Liver (tissue), 8 donors: ENCODE measurements at regions not wholly inside any gene's neighbourhood (a gene's known extent, or its start where the extent isn't known, plus 50 kb on each side); places are given as distances from the start of the nearest gene placed in this dataset.

Experiments
- DNase-seq: peaks from one replicate; pipeline ENCODE4 v3.0.0-alpha.2; 2017; ENCODE audit warnings: low spot score
- H3K27ac ChIP-seq, 2 donors: one replicate each; pipeline ENCODE4 v1.7.0; 2013; ENCODE audit warnings: inconsistent platforms in 2 of 2, low read length in 2 of 2, control low read depth in 1 of 2, low read depth in 1 of 2, mild to moderate bottlenecking in 1 of 2
- H3K27me3 ChIP-seq, 4 donors: one replicate each; pipeline versions ENCODE4 v1.6.1 to v1.7.0; 2013; ENCODE audit warnings: low read length in 3 of 4, inconsistent platforms in 1 of 4, mild to moderate bottlenecking in 1 of 4, moderate library complexity in 1 of 4; ENCODE audit not compliant: control insufficient read depth in 4 of 4, insufficient read depth in 4 of 4
- H3K36me3 ChIP-seq, 4 donors: one replicate each; pipeline versions ENCODE4 v1.6.1 to v1.7.0; 2013; ENCODE audit warnings: low read length in 3 of 4, mild to moderate bottlenecking in 3 of 4, low read depth in 1 of 4, moderate library complexity in 1 of 4; ENCODE audit not compliant: control insufficient read depth in 4 of 4, insufficient read depth in 3 of 4
- H3K4me1 ChIP-seq, 4 donors: one replicate each; pipeline versions ENCODE4 v1.6.1 to v1.7.0; 2013; ENCODE audit warnings: low read length in 3 of 4, mild to moderate bottlenecking in 3 of 4, moderate library complexity in 1 of 4; ENCODE audit not compliant: control insufficient read depth in 4 of 4, insufficient read depth in 4 of 4
- H3K4me3 ChIP-seq, 3 donors: one replicate each; pipeline versions ENCODE4 v1.6.1 to v1.7.0; 2013; ENCODE audit warnings: low read length in 3 of 3, control low read depth in 1 of 3, low read depth in 1 of 3, mild to moderate bottlenecking in 1 of 3
- H3K9ac ChIP-seq, 2 donors: one replicate each; pipeline ENCODE4 v1.7.0; 2013; ENCODE audit warnings: low read length in 2 of 2, mild to moderate bottlenecking in 2 of 2, moderate library complexity in 2 of 2, control low read depth in 1 of 2, low read depth in 1 of 2
- H3K9me3 ChIP-seq, 4 donors: one replicate each; pipeline versions ENCODE4 v1.6.1 to v1.7.0; 2013; ENCODE audit warnings: low read length in 3 of 4; ENCODE audit not compliant: control insufficient read depth in 4 of 4
- ATF3 ChIP-seq: IDR thresholded peaks from 2 replicates; pipeline ENCODE4 v1.6.1; 2016; ENCODE audit warnings: antibody characterized with exemption
- CTCF ChIP-seq: fragments of 150-350 bp; IDR thresholded peaks from 2 replicates; pipeline ENCODE4 v1.5.1; 2017; ENCODE audit warnings: improper control_type of control experiment, low read depth, low read length; ENCODE audit not compliant: missing input control
- FOXA1 ChIP-seq: IDR thresholded peaks from 2 replicates; pipeline ENCODE4 v1.6.1; 2016; ENCODE audit warnings: antibody characterized with exemption
- FOXA2 ChIP-seq: IDR thresholded peaks from 2 replicates; pipeline ENCODE4 v1.6.1; 2016; ENCODE audit warnings: antibody characterized with exemption
- GABPA ChIP-seq, 2 donors: IDR thresholded peaks in 1 of 2; conservative IDR thresholded peaks in 1 of 2; 2 replicates each; pipeline ENCODE4 v1.6.1; 2016; ENCODE audit warnings: antibody characterized with exemption in 2 of 2, mild to moderate bottlenecking in 1 of 2, moderate library complexity in 1 of 2
- HNF4A ChIP-seq, 2 donors: conservative IDR thresholded peaks; 2 replicates each; pipeline ENCODE4 v1.6.1; 2016; ENCODE audit warnings: antibody characterized with exemption in 2 of 2, mild to moderate bottlenecking in 2 of 2
- HNF4G ChIP-seq: IDR thresholded peaks from 2 replicates; pipeline ENCODE4 v1.6.1; 2016; ENCODE audit warnings: antibody characterized with exemption
- JUND ChIP-seq, 2 donors: IDR thresholded peaks; 2 replicates each; pipeline ENCODE4 v1.6.1; 2016; ENCODE audit warnings: antibody characterized with exemption in 2 of 2
- MAX ChIP-seq: IDR thresholded peaks from 2 replicates; pipeline ENCODE4 v1.6.1; 2016; ENCODE audit warnings: antibody characterized with exemption
- NR2F2 ChIP-seq: IDR thresholded peaks from 2 replicates; pipeline ENCODE4 v1.6.1; 2016; ENCODE audit warnings: antibody characterized with exemption
- REST ChIP-seq: IDR thresholded peaks from 2 replicates; pipeline ENCODE4 v1.6.1; 2016; ENCODE audit warnings: antibody characterized with exemption, mild to moderate bottlenecking
- TAF1 ChIP-seq: conservative IDR thresholded peaks from 2 replicates; pipeline ENCODE4 v1.6.1; 2016; ENCODE audit warnings: antibody characterized with exemption, mild to moderate bottlenecking
- ZBTB33 ChIP-seq: IDR thresholded peaks from 2 replicates; pipeline ENCODE4 v1.6.1; 2016; ENCODE audit warnings: antibody characterized with exemption
- WGBS: extraction: QIAGEN DNeasy Blood & Tissue Kit; methylation state at CpG from one replicate; pipeline ENCODE4 v1.1.7; 2013; 5-methylcytosine and 5-hydroxymethylcytosine counted together
- donor health status: healthy.
- donor health status: healthy.
- donor health status: healthy.
- donor health status: healthy.
- donor health status: healthy.

GRCh38 chr4:115396034-115396433, 282.6 kb upstream of the NDST4 start (continued):
- TF ChIP-seq HNF4A (conservative IDR thresholded peaks at IDR 0.05) (no peak), ZBTB33 (no peak), FOXA2 (no peak), NR2F2 (no peak)

- H3K27ac ChIP-seq = no peak overlapping the region
- 87% methylated on average over 2 of the region's 2 CpGs for WGBS
- H3K27me3 ChIP-seq = peaks cover 0 to 6% (median 0%) of the 10 kb centered on the region in 4 donors
- H3K36me3 ChIP-seq = no peaks in the 10 kb centered on the region
- no peaks in the 10 kb centered on the region for H3K4me1 ChIP-seq
- DNase-seq = no peak
- no peak overlapping the region for H3K9ac ChIP-seq
- H3K4me3 ChIP-seq = no peak overlapping the region
- no peaks in the 10 kb centered on the region for H3K9me3 ChIP-seq
- TF ChIP-seq JUND (IDR thresholded peaks at IDR 0.05) (no peak), REST (no peak), MAX (no peak), GABPA (IDR thresholded peaks at IDR 0.05 in 1 of 2, conservative IDR thresholded peaks at IDR 0.05 in 1 of 2) (no peak), CTCF (no peak), TAF1 (no peak), ATF3 (no peak), FOXA2 (no peak), HNF4G (no peak), FOXA1 (no peak), ZBTB33 (no peak)
Observed at GRCh38 chr4:115376866-115377265, 263.4 kb upstream of the NDST4 start.
